ENCODE measurements at regions not wholly inside any gene's neighbourhood (a gene's known extent, or its start where the extent isn't known, plus 50 kb on each side); places are given as distances from the start of the nearest gene placed in this dataset.

GRCh38 chr14:98708555-98708954 lies 563.4 kb downstream of the BCL11B start:
- Histone ChIP-seq H3K9me3 (ENCODE audit: insufficient read depth, low read depth, low read length) (no peaks in the 10 kb centered on the region), H3K27ac (ENCODE audit: low read length) (no peak overlapping the region), H3K36me3 (ENCODE audit: insufficient read depth, low read depth, low read length) (no peaks in the 10 kb centered on the region), H3K4me1 (ENCODE audit: insufficient read depth, low read length) (no peaks in the 10 kb centered on the region), H3K9ac (ENCODE audit: low read depth, low read length) (no peak overlapping the region), H3K4me3 (ENCODE audit: low read length) (no peak overlapping the region), H3K27me3 (ENCODE audit: insufficient read depth, low read length) (no peaks in the 10 kb centered on the region)

- H3K27me3 ChIP-seq (ENCODE audit: insufficient read depth, low read length) = no peaks in the 10 kb centered on the region
- no peak overlapping the region for H3K4me3 ChIP-seq (ENCODE audit: low read length)
- H3K27ac ChIP-seq (ENCODE audit: low read length) = no peak overlapping the region
Measured at GRCh38 chr14:98711453-98711852, 560.5 kb downstream of the BCL11B start.

GRCh38 chr14:98714626-98715425 lies 557.2 kb downstream of the BCL11B start:
- H3K36me3 ChIP-seq (ENCODE audit: insufficient read depth, low read depth, low read length) = no peaks in the 10 kb centered on the region
- H3K9ac ChIP-seq (ENCODE audit: low read depth, low read length) = no peak overlapping the region
- no peaks in the 10 kb centered on the region for H3K9me3 ChIP-seq (ENCODE audit: insufficient read depth, low read depth, low read length)
- no peak overlapping the region for H3K4me3 ChIP-seq (ENCODE audit: low read length)
- no peaks in the 10 kb centered on the region for H3K27me3 ChIP-seq (ENCODE audit: insufficient read depth, low read length)
- no peaks in the 10 kb centered on the region for H3K4me1 ChIP-seq (ENCODE audit: insufficient read depth, low read length)
- no peak overlapping the region for H3K27ac ChIP-seq (ENCODE audit: low read length)

More at GRCh38 chr14:98711453-98711852, 560.5 kb downstream of the BCL11B start:
- H3K9me3 ChIP-seq (ENCODE audit: insufficient read depth, low read depth, low read length) = no peaks in the 10 kb centered on the region
- H3K36me3 ChIP-seq (ENCODE audit: insufficient read depth, low read depth, low read length) = no peaks in the 10 kb centered on the region
- H3K9ac ChIP-seq (ENCODE audit: low read depth, low read length) = no peak overlapping the region
- no peaks in the 10 kb centered on the region for H3K4me1 ChIP-seq (ENCODE audit: insufficient read depth, low read length)

- no peaks in the 10 kb centered on the region for H3K27me3 ChIP-seq (ENCODE audit: insufficient read depth, low read length)
- no peak overlapping the region for H3K27ac ChIP-seq (ENCODE audit: low read length)
- H3K9me3 ChIP-seq (ENCODE audit: insufficient read depth, low read depth, low read length) = no peaks in the 10 kb centered on the region
- H3K4me3 ChIP-seq (ENCODE audit: low read length) = no peak overlapping the region
- no peak overlapping the region for H3K9ac ChIP-seq (ENCODE audit: low read depth, low read length)
- H3K4me1 ChIP-seq (ENCODE audit: insufficient read depth, low read length) = no peaks in the 10 kb centered on the region
- H3K36me3 ChIP-seq (ENCODE audit: insufficient read depth, low read depth, low read length) = no peaks in the 10 kb centered on the region
Measured at GRCh38 chr14:98716133-98716532, 555.9 kb downstream of the BCL11B start.

GRCh38 chr14:98721061-98721460 lies 550.9 kb downstream of the BCL11B start:
- H3K9ac ChIP-seq (ENCODE audit: low read depth, low read length) = no peak overlapping the region
- H3K36me3 ChIP-seq (ENCODE audit: insufficient read depth, low read depth, low read length) = no peaks in the 10 kb centered on the region
- peaks cover 5% of the 10 kb centered on the region for H3K4me1 ChIP-seq (ENCODE audit: insufficient read depth, low read length)
- no peak overlapping the region for H3K4me3 ChIP-seq (ENCODE audit: low read length)
- H3K27ac ChIP-seq (ENCODE audit: low read length) = no peak overlapping the region
- no peaks in the 10 kb centered on the region for H3K27me3 ChIP-seq (ENCODE audit: insufficient read depth, low read length)
- H3K9me3 ChIP-seq (ENCODE audit: insufficient read depth, low read depth, low read length) = no peaks in the 10 kb centered on the region

- Histone ChIP-seq H3K4me1 (ENCODE audit: insufficient read depth, low read length) (peaks cover 5% of the 10 kb centered on the region), H3K9me3 (ENCODE audit: insufficient read depth, low read depth, low read length) (no peaks in the 10 kb centered on the region), H3K27ac (ENCODE audit: low read length) (no peak overlapping the region), H3K27me3 (ENCODE audit: insufficient read depth, low read length) (no peaks in the 10 kb centered on the region), H3K36me3 (ENCODE audit: insufficient read depth, low read depth, low read length) (no peaks in the 10 kb centered on the region), H3K4me3 (ENCODE audit: low read length) (no peak overlapping the region), H3K9ac (ENCODE audit: low read depth, low read length) (no peak overlapping the region)
Measured at GRCh38 chr14:98724734-98725133, 547.3 kb downstream of the BCL11B start.

GRCh38 chr14:98725191-98725590 lies 546.8 kb downstream of the BCL11B start:
- no peak overlapping the region for H3K27ac ChIP-seq (ENCODE audit: low read length)

GRCh38 chr14:98725676-98726075 lies 546.3 kb downstream of the BCL11B start:
- Histone ChIP-seq H3K4me1 (ENCODE audit: insufficient read depth, low read length) (peaks cover 5% of the 10 kb centered on the region), H3K27ac (ENCODE audit: low read length) (no peak overlapping the region), H3K9me3 (ENCODE audit: insufficient read depth, low read depth, low read length) (no peaks in the 10 kb centered on the region), H3K36me3 (ENCODE audit: insufficient read depth, low read depth, low read length) (no peaks in the 10 kb centered on the region), H3K27me3 (ENCODE audit: insufficient read depth, low read length) (no peaks in the 10 kb centered on the region), H3K9ac (ENCODE audit: low read depth, low read length) (no peak overlapping the region), H3K4me3 (ENCODE audit: low read length) (no peak overlapping the region)

More at GRCh38 chr14:98725191-98725590, 546.8 kb downstream of the BCL11B start:
- peaks cover 5% of the 10 kb centered on the region for H3K4me1 ChIP-seq (ENCODE audit: insufficient read depth, low read length)
- no peak overlapping the region for H3K4me3 ChIP-seq (ENCODE audit: low read length)
- H3K27me3 ChIP-seq (ENCODE audit: insufficient read depth, low read length) = no peaks in the 10 kb centered on the region
- no peaks in the 10 kb centered on the region for H3K9me3 ChIP-seq (ENCODE audit: insufficient read depth, low read depth, low read length)
- H3K9ac ChIP-seq (ENCODE audit: low read depth, low read length) = no peak overlapping the region
- no peaks in the 10 kb centered on the region for H3K36me3 ChIP-seq (ENCODE audit: insufficient read depth, low read depth, low read length)

GRCh38 chr14:98726585-98727405 lies 545.2 kb downstream of the BCL11B start:
- peaks cover 5% of the 10 kb centered on the region for H3K4me1 ChIP-seq (ENCODE audit: insufficient read depth, low read length)
- H3K9ac ChIP-seq (ENCODE audit: low read depth, low read length) = no peak overlapping the region
- no peaks in the 10 kb centered on the region for H3K9me3 ChIP-seq (ENCODE audit: insufficient read depth, low read depth, low read length)
- H3K36me3 ChIP-seq (ENCODE audit: insufficient read depth, low read depth, low read length) = no peaks in the 10 kb centered on the region
- H3K27me3 ChIP-seq (ENCODE audit: insufficient read depth, low read length) = no peaks in the 10 kb centered on the region
- no peak overlapping the region for H3K27ac ChIP-seq (ENCODE audit: low read length)
- no peak overlapping the region for H3K4me3 ChIP-seq (ENCODE audit: low read length)

GRCh38 chr14:98728024-98728423 lies 544.0 kb downstream of the BCL11B start:
- Histone ChIP-seq H3K27me3 (ENCODE audit: insufficient read depth, low read length) (no peaks in the 10 kb centered on the region), H3K27ac (ENCODE audit: low read length) (no peak overlapping the region), H3K9me3 (ENCODE audit: insufficient read depth, low read depth, low read length) (no peaks in the 10 kb centered on the region), H3K9ac (ENCODE audit: low read depth, low read length) (no peak overlapping the region), H3K36me3 (ENCODE audit: insufficient read depth, low read depth, low read length) (no peaks in the 10 kb centered on the region), H3K4me1 (ENCODE audit: insufficient read depth, low read length) (peaks cover 5% of the 10 kb centered on the region), H3K4me3 (ENCODE audit: low read length) (no peak overlapping the region)

- Histone ChIP-seq H3K27ac (ENCODE audit: low read length) (no peak overlapping the region), H3K9ac (ENCODE audit: low read depth, low read length) (no peak overlapping the region), H3K27me3 (ENCODE audit: insufficient read depth, low read length) (no peaks in the 10 kb centered on the region), H3K9me3 (ENCODE audit: insufficient read depth, low read depth, low read length) (no peaks in the 10 kb centered on the region), H3K36me3 (ENCODE audit: insufficient read depth, low read depth, low read length) (no peaks in the 10 kb centered on the region), H3K4me3 (ENCODE audit: low read length) (no peak overlapping the region), H3K4me1 (ENCODE audit: insufficient read depth, low read length) (peaks cover 2% of the 10 kb centered on the region; the same call in 1 of the 2 replicates)
Measured at GRCh38 chr14:98728836-98729235, 543.2 kb downstream of the BCL11B start.

GRCh38 chr14:98731286-98731685 lies 540.7 kb downstream of the BCL11B start:
- Histone ChIP-seq H3K36me3 (ENCODE audit: insufficient read depth, low read depth, low read length) (no peaks in the 10 kb centered on the region), H3K4me1 (ENCODE audit: insufficient read depth, low read length) (no peaks in the 10 kb centered on the region), H3K27ac (ENCODE audit: low read length) (no peak overlapping the region), H3K9me3 (ENCODE audit: insufficient read depth, low read depth, low read length) (no peaks in the 10 kb centered on the region), H3K27me3 (ENCODE audit: insufficient read depth, low read length) (no peaks in the 10 kb centered on the region), H3K4me3 (ENCODE audit: low read length) (no peak overlapping the region), H3K9ac (ENCODE audit: low read depth, low read length) (no peak overlapping the region)
